GM18873 (cell line): ENCODE measurements at regions not wholly inside any gene's neighbourhood (a gene's known extent, or its start where the extent isn't known, plus 50 kb on each side); places are given as distances from the start of the nearest gene placed in this dataset.

Source experiments
- ATAC-seq: cut with Tn5 transposase; IDR thresholded peaks from one replicate; pipeline ENCODE4 v1.9.1; 2021; ENCODE audit warnings: mild to moderate bottlenecking, moderate library complexity, moderate number of reproducible peaks; ENCODE audit not compliant: unreplicated experiment, low FRiP score

DNA sequence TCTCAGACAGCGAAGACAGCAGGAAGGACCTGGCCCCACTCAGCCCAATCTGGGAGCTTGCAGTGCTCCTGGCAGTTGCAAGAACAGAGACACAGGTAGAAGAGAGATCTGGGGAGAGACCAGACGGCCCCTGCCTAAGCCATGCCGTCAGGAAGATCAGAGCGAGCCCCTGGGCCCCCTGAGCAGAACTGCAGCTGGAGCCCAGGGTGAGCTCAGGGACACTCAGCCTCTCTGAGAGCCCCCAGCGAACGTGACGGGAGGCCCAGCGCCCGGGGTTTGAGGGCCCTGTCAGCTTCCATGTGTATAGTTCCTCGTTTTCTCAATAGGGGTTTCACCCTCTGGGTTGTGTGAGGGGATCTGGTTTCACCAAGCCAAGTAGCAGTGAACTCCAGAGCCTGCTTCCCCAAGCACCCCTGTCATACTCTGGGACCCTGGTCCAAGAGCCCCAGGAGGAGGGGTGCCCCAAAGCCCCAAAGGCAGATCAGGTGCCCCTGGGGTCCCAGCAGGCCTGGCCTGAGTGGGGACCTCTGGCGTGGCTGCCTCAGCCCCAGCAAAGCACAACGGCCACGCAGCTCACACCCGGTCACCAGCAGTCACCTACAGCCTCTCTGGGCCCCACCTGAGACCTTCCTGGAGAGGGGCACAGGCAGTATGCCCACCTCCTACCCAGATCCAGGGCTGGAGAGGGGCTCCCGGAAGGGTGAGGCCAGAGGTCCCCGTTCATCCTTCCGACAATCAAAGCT, 431.3 kb upstream of the MYT1L start:
- ATAC-seq, result no peak

DNA sequence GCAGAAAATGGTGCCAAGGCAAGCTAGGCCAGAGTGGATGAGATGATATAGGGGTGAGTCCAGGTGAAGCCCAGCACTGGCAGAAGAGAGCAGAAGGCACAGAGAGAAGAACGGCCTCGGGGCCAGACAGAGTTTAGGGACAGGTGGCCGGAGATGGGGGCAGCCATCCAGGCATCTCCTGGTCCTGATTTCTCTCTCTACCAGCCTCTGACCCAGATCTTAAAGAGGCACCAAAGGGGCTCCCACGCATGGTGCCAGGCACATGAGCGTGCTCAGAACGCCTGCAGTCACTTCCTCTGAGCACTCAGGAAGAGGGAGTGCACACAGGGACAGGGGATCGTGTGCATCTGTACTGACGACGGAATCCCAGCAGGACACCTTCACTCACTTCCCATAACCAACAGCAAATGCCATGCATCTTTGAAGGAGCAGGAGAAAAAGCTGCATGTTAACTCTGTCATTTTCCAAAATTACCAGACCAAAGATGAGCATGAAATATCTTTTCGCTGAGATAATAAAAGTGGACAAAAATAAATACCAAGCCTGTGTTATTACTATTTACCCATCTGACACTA, 427.8 kb upstream of the MYT1L start:
- no peak for ATAC-seq

DNA sequence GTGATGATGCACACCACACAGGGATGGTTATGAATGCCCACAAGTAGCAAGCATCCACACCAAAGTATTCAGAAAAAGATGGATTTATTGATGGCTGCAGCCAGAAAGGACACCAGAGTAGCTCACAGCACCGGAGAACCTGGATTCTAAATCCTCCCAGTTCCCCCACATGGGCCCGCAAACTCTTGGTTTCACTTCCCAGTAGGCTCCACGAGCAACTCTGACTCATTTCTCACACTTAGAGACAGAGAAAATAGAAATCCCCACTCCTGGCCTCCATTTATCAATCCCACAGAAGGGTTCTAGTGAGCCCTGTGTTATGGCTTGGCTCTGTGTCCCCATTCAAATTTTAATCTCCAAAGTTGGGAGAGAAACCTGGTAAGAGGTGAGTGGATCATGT, 426.7 kb upstream of the MYT1L start:
- no peak for ATAC-seq

DNA sequence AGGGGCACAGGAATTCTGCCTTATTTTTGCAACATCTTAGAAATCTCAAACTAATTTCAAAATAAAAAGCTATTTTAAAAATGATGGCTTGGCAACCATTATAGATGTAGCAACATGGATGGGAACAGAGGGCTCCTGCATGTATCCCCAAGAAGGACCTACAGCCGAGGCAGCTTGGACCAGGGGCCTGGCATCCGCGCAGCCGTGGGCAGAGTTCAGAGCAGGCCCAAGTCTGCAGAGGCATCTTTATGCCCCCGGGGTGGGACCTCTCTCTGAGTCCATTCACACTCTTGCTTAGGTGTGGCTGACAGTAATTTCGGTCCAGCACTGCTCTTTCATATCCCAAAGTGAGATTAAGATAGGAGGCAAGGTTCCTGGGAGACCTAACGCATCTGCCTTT, 425.8 kb upstream of the MYT1L start:
- ATAC-seq, result no peak

DNA sequence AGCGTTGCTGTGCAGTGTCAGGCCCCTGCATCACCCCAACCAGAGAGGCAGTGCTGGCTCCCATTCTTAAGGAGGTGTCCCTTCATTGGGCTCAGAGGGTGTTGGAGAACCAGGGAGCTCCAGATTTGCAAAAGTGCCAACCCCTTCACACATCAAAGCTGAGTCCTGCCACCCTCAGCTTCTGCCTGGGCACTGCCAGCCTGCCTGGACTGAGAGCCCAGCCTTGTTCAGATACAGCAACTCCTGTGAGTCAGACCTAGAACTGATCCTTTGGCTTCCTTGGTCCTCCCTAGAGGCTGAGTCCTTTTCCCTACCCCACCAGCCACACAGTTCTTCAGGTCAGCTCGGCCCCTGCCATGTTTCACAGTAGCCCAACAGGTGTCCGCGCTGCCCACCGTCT, 424.9 kb upstream of the MYT1L start:
- no peak for ATAC-seq

DNA sequence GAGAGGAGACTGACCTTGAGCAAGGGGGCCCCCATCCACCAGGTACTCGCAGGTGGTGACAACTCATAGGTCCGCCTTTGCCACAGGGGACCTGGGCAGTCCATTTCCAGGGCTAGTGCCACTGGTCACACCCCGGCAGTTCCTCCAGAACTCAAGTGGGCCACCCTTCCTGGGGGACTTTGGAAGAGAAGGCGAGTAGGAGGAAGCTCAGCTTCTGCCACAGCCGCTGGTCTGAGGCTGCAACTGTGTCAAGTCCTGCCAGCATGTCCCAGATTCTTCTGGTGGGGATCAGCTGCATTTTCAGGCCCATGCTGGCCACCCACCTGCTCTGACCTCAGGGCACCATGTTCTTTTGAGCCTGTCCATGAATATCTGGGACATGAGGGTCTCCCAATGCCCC, 423.9 kb upstream of the MYT1L start:
- no peak for ATAC-seq

DNA sequence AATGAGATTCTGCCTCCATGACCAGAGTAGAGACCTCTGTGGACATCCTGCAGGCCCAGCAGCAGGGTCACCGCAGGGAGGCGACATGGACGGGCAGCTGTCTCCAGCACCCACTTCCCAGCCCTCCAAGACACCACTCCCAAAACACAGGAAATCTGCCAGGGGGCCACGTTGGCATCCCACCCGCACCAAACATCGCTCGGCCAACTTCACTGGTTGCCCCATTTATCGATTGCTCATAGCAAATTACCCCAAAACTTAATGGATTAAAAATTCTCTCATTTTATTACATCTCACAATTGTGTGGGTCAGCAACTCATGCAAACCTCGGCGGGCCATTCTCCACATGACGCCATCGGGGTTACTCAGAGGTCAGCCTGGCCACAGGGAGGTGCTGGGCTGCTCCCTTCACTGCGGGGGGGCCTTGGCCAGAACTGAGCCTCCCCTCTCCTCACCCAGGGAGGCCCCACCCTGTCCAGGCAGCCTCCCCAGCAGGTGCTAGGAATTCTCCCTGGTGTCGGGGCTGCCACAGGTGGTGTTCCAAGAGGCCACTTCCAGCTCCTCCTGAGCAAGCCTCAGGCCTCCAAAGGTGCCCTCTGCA, 420.7 kb upstream of the MYT1L start:
- no peak for ATAC-seq

DNA sequence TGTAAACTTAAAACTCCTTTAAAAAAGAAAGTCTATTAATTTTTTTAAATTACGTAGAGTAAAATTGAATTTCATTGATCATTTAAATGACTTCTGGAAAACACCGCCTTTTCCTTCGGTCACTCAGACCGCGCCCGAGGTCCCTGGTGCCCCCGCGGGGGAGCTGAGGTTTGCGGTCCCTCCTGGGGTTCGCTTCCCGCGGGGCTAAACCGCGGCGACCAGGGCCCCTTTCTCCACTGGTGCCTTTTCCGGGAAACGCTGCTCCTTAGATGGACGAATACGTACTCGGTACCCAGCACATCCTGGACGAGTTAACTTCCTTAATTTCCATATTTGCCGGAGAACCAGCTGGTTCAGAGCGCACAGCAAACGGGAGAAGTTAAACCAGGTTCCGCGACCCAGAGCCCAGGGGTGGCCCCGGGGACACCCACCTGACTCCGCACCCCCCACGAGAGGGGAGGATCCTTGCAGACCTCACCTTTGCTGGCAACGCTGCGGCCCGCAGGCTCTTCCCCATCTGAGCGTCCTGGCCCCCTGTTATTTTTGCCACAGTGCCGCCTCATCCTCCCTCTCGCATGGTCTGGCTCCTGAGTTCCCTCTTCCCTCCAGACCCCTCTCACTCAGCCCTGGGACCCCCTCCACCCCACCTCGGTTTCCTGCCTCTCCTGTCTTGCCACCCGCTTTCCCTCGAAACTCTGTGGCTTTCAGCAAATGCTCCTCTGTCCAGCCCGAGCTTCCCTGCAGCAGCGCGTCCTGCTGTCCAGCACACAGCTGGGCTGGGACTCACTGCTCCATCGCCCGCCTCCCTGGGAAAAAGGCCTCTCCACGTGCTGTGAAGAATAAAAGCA, 420.0 kb upstream of the MYT1L start:
- no peak for ATAC-seq

DNA sequence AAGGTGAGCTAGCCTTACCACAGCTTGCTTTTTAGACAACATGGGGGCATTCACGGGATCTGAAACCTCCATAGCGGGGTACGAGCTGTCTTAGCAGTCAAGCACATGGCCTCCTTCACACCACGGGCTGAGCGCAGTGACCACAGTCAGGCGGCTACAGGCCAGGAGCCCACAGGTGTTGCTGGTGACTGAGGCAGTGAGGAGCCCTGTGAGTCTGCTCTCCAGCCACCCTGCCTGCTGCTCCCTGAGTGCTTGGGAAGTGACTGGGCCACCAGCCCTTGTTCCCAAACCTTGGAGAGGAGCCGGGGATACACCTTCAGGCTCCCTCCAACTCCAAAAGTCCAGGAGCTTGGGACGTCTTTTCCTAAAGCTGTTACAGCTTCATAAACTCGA, 418.1 kb upstream of the MYT1L start:
- no peak for ATAC-seq

DNA sequence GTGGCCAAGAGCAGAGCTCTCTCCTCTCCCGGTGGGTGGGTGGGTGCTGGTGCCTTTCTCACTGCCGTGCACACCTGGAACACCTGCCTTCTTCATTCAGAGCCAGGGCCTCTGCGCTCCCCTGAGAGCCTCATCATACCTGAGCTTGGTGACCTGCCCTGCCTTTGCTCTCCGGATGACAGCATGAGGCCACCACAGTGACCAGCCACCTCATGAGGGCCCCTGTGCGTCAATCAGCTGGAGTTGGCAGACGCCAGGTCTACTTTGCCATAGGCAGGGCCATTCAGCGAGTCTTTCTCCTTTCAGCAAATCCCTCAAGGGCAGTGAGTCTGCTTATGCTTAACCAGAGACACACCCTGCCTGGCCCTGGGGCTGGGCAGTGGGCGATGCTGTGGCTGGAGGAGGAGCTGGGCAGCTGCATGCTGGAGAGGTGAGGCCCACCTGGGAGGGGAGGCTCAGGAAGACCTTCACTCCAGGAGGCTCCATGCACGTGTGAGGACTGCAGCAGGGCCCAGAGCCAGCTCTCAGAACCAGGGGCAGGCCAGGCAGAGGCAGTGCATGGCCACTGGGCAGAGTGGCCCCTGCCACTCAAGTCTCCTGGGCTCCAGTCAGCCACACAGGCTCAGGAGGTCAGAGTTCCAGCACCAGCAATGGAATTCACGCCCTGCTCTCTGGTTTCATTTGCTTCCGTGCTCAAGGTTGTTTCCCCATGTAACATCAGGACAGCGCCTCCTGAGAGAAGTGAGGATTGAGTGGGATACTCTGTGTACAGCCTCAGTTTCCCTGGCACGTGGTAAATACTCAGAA, 417.5 kb upstream of the MYT1L start:
- ATAC-seq, result no peak

DNA sequence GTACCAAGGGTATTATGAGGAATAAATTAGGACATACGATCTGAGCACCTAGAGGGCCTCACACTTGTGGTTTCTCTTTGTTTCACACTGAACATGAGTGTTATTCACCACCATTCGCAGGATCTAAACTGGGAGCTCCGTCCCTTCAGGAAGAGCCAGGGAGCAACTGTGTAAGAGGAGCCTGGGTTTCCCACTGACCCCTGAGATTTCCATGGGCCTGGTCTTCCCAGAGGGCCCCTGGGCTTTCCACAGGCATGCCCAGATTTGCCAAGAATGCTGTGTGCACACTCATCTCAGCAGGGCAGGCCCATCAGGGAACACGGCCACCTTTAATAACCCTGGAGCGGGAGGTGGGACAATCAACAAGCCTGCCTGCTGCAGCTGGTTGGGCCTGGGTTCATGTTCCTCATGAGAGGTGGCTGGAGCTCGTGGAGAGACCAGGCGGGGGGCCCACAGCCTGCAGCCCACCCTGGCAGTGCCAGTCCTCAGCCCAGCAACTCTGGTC, 416.8 kb upstream of the MYT1L start:
- no peak for ATAC-seq

DNA sequence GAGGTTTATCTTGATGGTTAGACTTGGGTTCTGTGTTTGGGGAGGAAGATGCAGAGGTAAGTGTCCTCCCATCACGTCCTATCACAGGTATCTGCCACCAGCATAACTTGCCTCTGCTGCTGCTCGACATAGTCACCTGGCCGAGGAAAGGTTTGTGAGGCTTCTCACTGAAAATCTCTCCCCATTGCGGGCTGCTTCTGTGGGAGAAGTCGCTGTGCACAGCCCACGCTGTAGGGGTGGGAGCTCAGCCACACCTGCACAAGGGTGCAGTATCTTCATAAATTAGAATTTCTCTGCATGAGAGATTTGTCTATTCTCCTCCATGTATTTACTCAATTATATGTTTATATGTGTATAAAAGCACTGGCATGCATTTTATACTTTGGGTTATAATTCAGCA, 415.7 kb upstream of the MYT1L start:
- ATAC-seq, result no peak

DNA sequence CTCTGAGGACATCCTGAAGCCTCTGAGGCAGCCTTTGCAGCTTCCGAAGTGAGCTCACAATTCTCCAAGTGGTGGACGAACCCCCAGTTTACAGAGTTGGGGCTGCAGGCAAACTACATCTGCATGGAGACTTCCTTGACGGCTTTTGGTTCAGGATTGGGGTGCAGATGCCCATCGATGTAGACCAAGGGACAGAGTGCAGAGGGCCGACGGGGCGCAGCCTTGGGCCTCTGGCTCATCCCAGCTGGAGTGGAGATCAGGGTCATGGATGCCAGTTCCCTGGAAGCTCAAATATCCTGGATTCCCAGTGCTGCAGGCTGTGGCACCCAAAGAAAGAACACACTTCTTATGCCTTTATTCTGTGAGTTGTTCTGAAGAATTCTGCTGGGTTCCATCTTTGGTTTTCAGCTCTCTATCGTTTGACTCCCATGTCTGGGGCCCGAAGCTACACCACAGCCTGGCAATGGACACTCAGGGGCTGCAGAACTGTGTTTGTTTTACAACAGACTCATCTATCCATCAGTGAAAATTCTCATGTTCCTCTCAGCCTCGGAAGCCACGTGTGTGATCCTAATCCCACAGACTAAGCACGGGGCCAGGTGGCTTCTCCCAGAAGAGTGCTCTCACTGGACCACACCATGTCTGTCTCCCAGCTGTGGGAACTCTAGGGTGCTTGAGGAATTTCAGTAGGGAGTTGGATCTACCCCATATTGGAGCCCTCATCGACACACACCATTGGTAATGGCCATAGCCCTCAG, 414.1 kb upstream of the MYT1L start:
- no peak for ATAC-seq

DNA sequence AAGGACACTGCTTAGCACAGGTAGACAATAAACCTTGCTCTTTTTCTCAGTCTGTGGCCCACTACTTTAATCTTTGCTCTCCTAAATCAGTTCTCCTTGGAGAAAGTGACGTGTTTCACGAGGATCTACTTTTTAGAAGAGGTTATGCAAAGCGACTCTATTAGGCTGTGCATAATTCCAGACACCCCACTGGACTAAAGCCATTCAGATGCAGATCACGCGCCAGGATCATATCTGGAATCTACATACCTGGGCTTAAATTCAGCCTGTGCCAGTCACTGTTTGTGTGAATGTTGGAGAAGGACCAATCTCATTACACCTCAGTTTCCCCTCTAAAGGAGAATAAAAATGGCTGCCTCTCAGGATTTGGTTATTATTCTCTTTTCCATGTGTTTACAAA, 413.0 kb upstream of the MYT1L start:
- ATAC-seq, result no peak

DNA sequence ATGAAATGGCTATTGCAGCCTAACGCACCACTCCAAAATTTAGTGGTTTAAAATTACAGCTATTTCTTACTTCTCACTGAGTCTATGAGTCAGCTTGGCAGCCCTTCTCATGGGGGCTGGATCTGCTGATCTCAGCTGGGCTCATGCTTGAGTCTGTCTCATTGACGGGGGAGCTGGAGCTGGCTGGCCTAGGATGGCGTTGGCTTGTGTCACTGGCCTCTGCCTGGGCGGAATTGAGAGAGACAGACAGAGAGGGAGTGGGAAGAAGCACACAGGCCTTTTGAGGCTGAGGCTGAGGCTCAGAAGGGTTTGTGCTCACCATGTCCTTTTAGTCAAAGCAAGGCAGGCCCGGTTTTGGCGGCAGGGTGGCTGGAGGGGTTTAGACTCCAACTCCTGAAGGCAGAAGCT, 412.1 kb upstream of the MYT1L start:
- ATAC-seq, result no peak

DNA sequence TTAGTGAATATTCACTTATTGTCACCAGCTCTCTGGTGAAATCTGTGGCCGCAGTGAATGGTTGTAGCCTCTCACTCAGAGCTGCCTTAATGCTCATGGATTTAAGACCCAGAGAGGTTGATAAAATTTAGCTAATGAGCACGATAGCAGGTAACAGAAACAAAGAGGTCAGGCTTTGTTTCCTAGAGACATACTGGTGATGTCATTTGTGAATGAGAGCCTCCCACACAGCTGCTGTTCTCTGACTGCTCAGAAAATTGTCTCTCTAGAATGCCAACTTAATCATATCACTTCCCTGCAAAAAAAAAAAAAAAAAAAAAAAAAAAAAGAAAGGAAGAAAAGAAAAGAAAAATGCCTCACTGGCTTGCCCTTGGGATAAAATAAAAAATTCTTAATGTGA, 411.7 kb upstream of the MYT1L start:
- ATAC-seq, result no peak

DNA sequence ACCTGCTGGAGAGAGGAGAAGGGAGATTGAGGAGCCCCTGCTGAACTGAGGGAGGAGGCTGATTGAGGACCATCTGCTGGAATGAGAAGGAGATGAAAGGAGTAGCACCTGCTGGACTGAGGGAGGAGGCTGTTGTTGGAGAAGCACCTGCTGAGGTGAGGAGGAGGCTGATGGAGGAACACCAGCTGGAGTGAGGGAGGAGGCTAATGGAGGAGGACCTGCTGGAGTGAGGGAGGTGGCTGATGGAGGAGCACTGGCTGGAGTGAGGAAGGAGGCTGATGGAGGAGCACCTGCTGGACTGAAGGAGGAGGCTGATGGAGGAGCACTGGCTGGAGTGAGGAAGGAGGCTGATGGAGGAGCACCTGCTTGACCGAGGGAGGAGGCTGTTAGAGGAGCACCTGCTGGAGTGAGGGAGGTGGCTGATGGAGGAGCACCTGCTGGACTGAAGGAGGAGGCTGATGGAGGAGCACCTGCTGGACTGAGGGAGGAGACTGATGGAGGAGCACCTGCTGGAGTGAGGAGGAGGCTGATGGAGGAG, 409.2 kb upstream of the MYT1L start:
- no peak for ATAC-seq

DNA sequence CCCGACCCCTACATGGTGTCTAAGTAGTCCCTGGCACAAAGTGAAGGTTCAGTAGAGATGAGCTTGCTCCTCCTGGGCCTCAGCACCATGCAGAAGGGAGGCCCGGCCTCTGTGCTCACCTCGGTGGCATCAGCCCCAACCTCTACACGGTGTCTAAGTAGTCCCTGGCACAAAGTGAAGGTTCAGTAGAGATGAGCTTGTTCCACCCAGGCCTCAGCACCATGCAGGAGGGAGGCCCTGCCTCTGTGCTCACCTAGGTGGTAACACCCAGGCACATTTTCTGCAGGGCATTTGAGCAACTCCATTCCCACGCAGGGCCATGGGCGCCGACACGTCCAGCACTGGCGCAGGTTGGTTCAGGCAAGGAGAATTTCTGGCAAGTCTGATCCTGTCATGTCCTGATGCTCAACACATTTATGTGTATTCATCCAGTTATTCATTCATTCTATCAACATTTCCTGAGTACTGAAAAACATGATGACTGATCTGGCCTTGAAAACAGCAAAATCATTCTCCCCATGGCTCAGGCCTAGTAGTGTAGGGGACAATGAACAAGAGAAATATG, 408.2 kb upstream of the MYT1L start:
- ATAC-seq, result no peak

DNA sequence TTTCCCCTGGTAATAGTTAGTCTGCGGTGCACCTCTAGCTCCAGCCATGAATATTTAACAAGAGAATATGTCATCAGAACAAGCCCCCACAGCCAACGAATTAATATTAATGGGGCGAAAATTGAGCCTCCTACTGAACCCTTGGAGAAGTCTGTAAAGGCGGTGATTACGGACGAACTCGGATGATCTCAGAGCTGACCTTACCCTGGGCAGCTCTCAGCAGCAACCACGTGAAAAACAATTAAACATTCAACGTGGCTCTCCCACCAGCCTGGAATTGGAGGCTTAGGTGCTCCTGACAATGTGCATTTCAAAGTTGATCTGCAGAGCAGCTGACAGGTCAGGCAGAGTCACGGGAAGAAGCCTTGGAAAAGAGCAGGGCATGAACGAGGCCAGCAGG, 407.6 kb upstream of the MYT1L start:
- no peak for ATAC-seq
